NCI-H1417 (cell line): ENCODE measurements at regions not wholly inside any gene's neighbourhood (a gene's known extent, or its start where the extent isn't known, plus 50 kb on each side); places are given as distances from the start of the nearest gene placed in this dataset.

ENCODE experiments used
- DNase-seq, 3 experiments: peaks; one replicate each; lab custom pipeline; 2025; lab: John Stamatoyannopoulos, UW

DNA sequence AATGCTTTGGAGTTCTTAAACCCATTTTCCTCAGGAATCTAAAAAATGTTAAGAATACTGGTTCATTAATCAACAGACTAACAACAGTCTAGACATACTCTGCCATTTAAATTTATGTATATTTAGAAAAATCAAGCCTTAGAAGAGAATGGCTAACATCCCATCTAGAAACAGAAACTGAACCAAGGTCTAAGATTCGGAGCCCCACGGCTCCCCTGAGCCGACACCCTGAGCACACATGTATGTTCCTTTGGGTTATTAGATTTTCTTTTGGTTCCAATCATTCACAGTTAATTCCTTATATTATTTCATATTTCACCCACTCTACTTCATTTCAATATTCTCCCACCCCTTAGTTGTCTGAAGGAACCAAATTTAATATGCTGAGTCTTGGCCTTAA, 94.8 kb upstream of the HNRNPA3 start:
- DNase-seq: no peak

DNA sequence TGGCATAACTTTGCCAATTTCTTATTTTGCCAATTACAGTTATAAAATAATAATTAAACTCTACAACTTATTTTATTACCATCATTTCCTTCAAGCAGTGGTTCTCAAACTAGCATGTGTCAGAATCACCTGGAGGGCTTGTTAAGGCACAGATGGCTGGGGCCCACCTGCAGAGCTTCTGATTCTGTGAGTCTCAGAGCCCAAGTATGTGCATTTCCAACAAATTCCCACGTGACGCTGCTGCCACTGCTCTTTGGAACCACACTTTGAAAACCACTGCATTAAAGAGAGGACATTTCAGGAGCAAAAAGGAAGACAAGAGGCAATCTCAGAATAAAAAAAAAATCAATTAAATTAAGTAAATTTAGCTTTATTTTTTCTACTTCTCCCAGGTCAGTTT, 94.0 kb upstream of the HNRNPA3 start:
- peak in 2 of 3 experiments; percentile 27 to 68 for DNase-seq

DNA sequence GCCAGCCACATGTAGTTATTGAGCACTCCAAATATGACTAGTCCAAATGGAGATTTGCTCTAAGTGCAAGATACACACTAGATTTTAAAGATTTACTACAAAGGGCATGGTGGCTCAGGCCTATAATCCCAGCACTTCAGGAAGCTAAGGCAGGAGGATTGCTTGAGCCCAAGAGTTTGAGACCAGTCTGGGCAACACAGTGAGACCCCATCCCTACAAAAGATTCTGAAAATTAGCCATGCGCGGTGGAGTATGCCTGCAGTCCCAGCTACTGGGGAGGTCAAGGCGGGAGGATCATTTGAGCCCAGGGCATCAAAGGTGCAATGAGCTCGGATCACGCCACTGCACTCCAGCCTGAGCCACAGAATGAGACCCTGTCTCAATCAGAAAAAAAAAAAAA, 93.5 kb upstream of the HNRNPA3 start:
- no peak for DNase-seq

DNA sequence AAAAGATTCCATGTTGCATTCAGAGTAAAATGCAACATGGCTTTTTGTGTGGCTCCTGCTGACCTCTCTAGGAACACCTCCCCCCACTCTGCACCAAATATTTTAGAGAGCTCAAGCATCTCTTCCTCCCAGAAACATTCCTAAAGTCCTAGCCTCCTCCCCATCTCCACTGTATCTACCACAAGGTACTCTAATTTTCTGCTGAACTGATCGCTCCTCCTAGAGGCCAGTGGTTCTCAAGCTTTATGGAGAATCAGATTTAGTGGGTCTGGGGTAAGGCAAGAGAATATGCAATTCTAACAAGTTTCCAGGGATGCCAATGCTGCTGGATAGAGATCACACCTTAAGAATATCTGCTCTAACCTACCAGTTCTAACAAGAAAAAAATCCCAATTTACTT, 89.5 kb upstream of the HNRNPA3 start:
- no peak for DNase-seq

DNA sequence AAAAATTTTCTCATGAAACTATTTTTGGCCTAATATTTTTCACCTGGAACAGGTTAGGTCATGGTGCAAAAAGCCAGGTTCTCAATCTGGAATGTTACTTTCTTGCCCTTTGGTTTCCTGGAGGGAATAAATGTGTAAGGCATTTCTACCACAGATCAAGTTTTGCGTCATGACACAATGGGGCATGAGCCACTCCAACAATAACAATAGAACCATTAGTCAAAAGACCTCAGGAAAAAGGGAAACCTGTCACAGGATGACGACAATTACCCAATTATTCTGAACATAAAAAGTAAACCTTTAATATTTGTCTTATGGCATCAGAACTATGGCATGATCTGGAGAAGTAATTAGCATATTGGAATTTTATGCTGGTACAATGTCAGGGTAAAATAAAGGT, 88.2 kb upstream of the HNRNPA3 start:
- DNase-seq: no peak

DNA sequence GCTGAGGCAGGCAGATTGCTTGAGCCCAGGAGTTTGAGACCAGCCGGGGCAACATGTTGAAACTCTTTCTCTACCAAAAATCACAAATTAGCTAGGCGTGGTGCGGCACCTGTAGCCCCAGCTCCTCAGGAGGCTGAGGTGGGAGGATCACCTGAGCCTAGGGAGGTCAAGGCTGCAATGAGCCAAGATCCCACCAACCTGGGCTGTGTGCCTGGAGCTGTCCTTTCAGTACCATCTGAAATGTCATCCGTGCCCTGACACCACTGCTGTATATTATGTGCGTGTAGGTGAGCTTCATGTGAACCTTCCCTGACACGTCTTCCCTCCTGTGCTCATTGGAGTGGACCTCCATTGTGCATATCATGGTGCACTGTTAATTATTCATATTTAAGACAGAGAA, 84.8 kb upstream of the HNRNPA3 start:
- DNase-seq: no peak

DNA sequence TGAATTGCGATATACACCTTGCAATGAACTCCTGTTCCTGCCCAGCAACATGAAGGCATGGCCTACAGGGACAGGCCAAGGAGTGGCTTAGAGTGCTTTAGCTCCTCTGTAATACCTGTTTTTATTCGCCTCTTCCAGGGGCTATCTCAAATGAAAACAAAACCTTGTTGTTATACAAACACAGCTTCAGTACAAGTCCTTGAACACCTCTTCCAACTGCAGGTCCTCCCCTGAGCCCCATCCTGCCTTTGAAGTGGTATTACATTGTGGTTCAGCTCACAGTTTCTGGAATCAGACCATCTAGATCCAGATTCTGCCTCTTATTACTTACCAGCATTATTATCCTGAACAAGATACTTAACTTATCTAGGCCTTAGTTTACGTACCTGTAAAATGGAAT, 83.0 kb upstream of the HNRNPA3 start:
- DNase-seq: no peak

DNA sequence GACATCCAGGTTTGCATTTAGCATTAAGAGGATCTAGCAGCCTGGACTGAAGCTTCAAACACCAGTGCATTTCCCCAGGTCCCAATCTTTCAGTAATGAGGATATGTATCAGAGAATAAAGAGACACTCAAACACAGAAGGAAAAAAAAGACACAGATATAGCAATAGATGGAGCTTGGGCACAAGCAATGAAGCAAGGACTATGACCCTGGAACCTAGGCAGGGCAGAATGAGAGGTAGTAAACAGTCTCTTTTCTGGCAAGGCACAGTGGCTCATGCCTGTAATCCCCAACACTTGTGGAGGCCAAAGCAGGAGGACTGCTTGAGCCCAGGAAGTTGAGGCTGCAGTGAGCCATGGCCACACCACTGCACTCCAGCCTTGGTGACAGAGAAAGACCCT, 80.7 kb upstream of the HNRNPA3 start:
- DNase-seq: no peak

DNA sequence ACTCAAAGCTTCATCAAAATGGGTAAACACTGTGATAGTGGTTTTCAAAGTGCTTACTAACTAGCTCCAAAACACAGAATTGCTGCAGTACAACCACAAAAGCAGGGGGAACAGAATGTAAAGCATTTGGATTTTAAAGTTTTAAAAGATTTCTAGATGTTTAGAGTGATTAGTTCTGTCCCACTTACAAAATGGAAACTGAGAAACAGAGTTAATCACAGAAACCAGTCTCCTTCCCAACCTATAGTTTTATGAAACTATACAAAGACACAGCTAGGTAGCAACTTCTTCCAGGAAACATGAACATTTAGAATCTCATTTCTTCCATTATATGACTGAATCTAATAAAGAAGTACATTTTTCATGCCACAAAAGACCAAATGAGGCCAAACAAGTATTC, 73.8 kb upstream of the HNRNPA3 start:
- no peak for DNase-seq

DNA sequence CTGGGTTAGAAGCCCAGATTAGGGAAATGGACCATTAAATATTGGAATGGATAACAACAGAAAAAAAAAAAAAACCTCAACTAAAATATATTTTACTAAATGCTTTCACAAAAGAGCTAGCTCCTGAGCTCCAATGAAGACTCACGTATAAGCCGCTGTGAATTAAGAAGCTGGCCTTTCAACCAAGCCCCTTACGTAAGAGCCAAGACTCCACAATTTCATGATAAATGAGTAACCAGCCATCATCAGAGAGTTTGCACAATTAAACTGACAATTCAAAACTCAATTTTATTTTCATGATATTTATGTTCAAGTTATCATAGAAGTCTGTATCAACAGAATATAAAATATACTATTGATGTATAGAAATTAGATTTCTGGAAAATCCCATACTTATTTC, 70.7 kb upstream of the HNRNPA3 start:
- DNase-seq: no peak

DNA sequence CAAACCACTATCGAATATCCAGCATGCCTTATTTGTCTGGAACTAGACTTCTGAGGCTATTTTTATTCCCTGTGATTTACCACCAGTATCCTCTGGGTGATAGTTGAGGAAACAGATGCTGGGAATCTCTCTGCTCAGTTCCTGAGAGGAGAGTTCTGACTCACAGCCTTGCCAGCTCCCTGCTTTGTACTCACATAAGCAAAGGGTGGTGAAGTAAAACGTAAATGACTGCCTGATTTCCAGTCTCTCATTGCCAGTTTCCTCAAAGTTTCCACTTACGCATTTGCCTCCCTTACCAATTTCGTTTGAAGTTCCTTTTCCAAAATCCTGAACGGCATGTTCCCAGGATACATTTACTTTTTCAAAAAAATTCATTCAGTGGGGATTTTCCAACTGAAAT, 69.2 kb upstream of the HNRNPA3 start:
- peak in 1 of 3 experiments; percentile 14 for DNase-seq

DNA sequence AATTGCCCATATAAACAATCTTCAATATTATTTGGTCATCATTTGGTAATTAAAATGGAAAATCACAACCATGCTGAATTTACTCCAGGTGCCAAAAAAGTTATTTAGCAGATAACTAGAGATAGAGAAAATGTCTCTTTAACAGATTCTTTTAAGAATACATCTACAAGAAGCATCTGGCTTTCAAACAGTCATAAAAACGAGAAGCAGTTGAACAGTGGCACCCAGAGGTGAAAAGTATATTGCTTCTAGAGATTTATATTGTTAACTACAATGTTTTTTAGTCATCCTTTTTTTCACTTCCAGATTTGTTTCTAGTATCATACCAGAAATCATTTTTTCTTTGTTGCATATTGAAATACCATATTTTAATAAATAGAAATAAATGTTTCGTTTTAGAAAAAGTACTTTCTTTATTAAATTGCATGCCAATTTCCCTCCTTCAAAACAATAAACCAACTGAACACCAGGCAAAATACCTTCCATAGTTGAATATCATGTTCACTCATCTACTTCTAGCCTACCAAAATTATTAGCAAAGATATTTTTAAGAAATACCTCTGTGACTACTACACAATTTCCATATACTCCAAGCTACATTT, 65.4 kb upstream of the HNRNPA3 start:
- DNase-seq: peak; percentile 34 to 82 (median 61)

DNA sequence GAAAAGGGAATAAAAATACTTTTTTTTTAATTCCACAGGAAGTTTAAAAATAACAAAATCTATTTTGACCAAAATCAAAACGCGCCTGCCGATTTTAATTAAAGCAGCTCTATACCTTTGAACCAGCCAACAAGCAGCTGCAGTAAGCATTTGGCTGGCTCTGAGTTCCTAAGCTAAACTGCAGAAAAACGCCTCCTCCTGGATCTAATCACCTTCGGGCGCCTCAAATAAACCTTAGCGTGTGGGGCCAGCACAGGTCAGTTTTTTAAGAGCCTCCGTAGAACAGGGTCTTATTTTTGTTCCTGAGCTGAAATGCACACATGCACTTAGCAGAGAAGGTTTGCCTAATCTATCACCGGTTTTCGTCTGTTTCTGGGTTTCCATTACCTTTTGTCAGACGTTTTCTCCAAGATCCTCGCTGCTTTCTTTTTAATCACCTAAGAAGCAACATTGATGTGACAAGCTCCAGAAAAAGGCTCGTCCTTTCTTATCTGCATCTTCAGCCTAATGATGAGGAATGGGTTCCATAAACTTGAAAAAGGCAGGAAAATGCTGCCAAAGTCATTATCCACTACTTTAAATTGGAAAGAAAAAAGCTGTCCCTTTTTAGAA, 64.7 kb upstream of the HNRNPA3 start:
- no peak for DNase-seq

DNA sequence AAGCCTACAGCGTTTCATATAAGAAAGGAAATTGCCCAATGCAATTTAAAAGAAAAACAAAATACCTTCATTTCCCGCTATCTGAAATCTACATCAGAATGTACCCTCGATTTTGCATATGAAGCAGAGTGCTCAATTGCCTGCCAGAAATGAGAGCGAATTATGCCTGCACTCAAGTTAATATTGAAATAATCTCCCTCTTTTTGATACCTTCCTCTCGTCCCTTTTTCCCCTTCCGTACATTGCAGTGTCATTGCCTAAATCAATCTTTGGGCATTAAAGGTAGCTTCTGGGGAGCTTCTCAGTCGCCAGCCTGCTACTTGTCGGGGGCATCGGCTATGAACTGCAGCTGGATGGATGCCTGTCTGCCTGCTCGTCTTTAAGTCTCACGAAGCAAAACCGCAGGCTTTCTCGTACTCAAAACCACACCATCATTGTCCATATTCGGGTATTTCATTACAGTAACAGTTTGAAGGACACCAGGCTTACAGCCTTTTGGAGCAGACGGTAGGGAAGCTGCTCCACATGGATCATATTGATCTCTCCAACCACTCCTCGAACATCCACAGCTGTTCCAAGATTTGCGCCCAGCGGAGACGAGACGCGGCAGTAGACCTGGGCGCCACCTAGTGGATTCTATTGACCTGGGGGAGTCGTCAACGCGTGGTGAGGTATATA, 64.0 kb upstream of the HNRNPA3 start:
- DNase-seq: peak; percentile 64 to 86 (median 81)

DNA sequence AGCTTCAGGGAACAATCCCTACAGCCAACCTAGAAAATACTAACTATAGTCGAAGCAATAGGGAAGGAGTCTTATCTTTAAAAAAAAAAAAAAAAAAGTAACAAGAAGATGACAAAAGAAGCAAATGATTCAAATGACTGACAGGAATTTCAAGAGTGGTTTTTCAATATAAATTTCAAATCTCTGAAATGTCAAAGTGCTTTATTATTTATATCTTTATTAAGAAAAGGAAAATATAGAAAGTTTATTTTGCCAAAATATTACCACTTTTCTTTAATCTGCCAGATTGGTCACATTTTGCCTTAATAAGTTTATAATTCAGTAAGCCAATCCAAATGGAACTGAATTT, 63.5 kb upstream of the HNRNPA3 start:
- DNase-seq: no peak

DNA sequence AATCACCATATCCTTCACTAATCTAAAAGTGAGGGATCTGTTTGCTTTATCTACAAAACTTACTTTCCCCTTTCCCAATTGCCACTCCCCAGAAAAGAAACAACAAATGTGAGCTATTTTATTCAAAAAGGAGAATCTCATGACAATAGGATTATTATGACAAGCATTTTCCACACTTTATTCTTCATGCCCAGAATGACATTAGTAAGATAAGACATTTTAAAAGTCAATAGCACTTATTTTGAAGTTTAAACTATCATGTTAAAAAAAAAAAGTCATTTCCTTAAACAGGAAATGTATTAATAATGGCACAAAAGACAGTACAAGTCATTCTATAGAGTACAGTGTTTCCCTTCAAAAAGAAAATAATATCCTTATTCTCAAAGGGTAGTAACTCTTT, 58.8 kb upstream of the HNRNPA3 start:
- no peak for DNase-seq

DNA sequence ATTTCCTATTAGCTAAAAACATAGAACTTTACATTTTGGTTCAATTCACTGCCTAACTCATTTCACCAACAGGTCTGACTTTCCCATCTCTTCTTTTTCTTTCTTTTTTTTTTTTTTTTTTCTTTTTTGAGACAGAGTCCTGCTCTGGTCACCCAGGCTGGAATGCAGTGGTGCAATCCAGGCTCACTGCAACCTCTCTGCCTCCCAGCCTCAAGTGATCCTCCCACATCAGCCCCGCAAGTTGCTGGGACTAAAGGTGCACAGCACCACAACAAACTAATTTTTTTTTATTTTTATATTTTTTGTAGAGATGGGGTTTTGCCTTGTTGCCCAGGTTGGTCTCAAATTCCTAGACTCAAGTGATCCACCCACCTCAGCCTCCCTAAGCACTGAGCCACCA, 57.8 kb upstream of the HNRNPA3 start:
- no peak for DNase-seq

DNA sequence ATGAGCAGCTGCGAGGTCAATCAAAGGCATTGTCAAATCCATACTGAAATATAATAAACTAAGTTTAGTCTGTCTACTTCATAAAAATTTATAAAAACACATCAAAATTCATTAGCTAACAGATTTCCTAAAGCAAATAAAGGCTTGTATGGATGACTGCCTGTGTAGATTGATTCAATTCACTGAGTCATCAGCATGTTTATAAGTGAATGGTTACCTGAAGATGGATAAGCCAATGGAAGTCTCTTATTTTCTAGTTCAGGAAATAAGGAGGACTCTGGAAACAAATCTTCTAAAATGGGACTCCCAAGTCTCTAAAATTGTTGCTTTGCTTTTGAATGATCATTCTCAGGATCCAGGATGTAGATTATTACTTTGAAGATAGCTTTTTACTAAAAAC, 57.0 kb upstream of the HNRNPA3 start:
- no peak for DNase-seq

DNA sequence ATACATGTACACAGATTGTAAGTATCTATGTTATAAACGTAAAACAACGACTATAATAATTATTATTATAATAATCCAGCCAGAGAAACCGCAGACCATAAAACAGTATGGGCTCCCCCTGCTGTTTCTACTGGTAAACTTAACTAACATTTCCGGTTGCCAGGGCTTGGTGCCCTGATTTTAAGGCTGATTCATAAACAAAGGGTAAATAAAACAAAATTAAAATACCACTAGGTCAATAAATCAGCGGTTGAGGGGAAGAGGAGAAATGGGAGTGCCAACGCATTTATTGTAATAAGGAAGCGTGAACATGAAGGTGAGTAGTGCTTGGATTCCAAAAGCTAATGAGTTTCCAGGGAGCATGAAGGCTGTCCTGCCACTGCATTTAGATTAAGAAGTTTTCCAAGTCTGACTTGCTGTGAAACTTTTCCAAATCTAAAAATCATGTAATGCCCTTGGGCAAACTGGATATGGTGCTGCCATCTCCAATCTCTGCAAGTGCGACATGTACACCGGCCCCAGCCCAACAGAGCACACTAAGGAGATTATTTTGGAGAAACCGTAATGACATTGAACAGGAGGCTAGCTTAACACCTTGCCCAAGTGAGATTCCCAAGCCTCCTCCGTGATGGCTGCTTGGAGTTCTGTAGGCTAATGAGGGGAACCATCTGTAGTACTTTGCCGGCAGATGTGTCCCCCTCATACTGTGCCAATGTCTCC, 50.7 kb upstream of the HNRNPA3 start:
- peak in 2 of 3 experiments; percentile 7 to 58 for DNase-seq
